GM18507 (cell line): ENCODE measurements at regions not wholly inside any gene's neighbourhood (a gene's known extent, or its start where the extent isn't known, plus 50 kb on each side); places are given as distances from the start of the nearest gene placed in this dataset.

Source experiments
- DNase-seq: peaks from one replicate; pipeline ENCODE4 v3.0.0; 2011; ENCODE audit warnings: low read depth; ENCODE audit not compliant: insufficient read length; ENCODE audit errors: extremely low spot score
- FAIRE-seq: peaks from 2 replicates; lab custom pipeline; 2011; peaks lifted over from hg19 to GRCh38; lab: Jason Lieb, UNC

GRCh38 chr5:5616247-5616895 lies 193.9 kb downstream of the ICE1 start:
- FAIRE-seq (no peak), DNase-seq (no peak)

- FAIRE-seq (no peak), DNase-seq (no peak)
Observed at GRCh38 chr5:5615569-5615968, 193.1 kb downstream of the ICE1 start.

GRCh38 chr5:5613261-5613990 lies 190.9 kb downstream of the ICE1 start:
- FAIRE-seq, result no peak
- no peak for DNase-seq

- no peak for FAIRE-seq
- DNase-seq, result no peak
Observed at GRCh38 chr5:5612096-5612495, 189.6 kb downstream of the ICE1 start.

- no peak for DNase-seq
- no peak for FAIRE-seq
Observed at GRCh38 chr5:5609935-5610334, 187.5 kb downstream of the ICE1 start.

GRCh38 chr5:5605170-5605764 lies 182.8 kb downstream of the ICE1 start:
- DNase-seq (no peak), FAIRE-seq (no peak)

GRCh38 chr5:5602554-5602953 lies 180.1 kb downstream of the ICE1 start:
- no peak for DNase-seq
- FAIRE-seq, result no peak

GRCh38 chr5:5598547-5599113 lies 176.2 kb downstream of the ICE1 start:
- DNase-seq (no peak), FAIRE-seq (no peak)

- FAIRE-seq, result no peak
- DNase-seq, result no peak
Observed at GRCh38 chr5:5593391-5593790, 170.9 kb downstream of the ICE1 start.

- FAIRE-seq, result no peak
- DNase-seq, result no peak
Observed at GRCh38 chr5:5592541-5592940, 170.1 kb downstream of the ICE1 start.

GRCh38 chr5:5591567-5591966 lies 169.1 kb downstream of the ICE1 start:
- FAIRE-seq (no peak), DNase-seq (no peak)

GRCh38 chr5:5589857-5590256 lies 167.4 kb downstream of the ICE1 start:
- FAIRE-seq, result no peak
- no peak for DNase-seq

GRCh38 chr5:5588887-5589826 lies 166.7 kb downstream of the ICE1 start:
- FAIRE-seq (no peak), DNase-seq (no peak)

GRCh38 chr5:5588386-5588785 lies 165.9 kb downstream of the ICE1 start:
- FAIRE-seq (no peak), DNase-seq (no peak)

GRCh38 chr5:5587474-5587873 lies 165.0 kb downstream of the ICE1 start:
- FAIRE-seq, result no peak
- DNase-seq, result no peak

GRCh38 chr5:5586721-5587120 lies 164.2 kb downstream of the ICE1 start:
- FAIRE-seq, result no peak
- DNase-seq, result no peak

- no peak for FAIRE-seq
- DNase-seq, result no peak
Observed at GRCh38 chr5:5585751-5586341, 163.4 kb downstream of the ICE1 start.

GRCh38 chr5:5584751-5585150 lies 162.3 kb downstream of the ICE1 start:
- FAIRE-seq, result no peak

GRCh38 chr5:5584236-5584745 lies 161.8 kb downstream of the ICE1 start:
- FAIRE-seq (no peak), DNase-seq (no peak)

More at GRCh38 chr5:5584751-5585150, 162.3 kb downstream of the ICE1 start:
- DNase-seq, result no peak
